ENCODE measurements at regions not wholly inside any gene's neighbourhood (a gene's known extent, or its start where the extent isn't known, plus 50 kb on each side); places are given as distances from the start of the nearest gene placed in this dataset.
A peak's percentile ranks its signal among the peaks of the same experiment; 100 is the strongest.

GRCh38 chr22:22380098-22381030 is 128.2 kb downstream of the ZNF280B start:
- Histone ChIP-seq H3K14ac (ENCODE audit: insufficient read length) (no peak overlapping the region), H2BK20ac (ENCODE audit: low read length) (no peak overlapping the region), H3K18ac (ENCODE audit: extremely low read depth, low read length) (no peak overlapping the region), H3K4me3 (ENCODE audit: extremely low read depth in 1 of 4, insufficient read depth in 2 of 4, low read depth in 3 of 4, low read length in 4 of 4) (no peak overlapping the region), H3K4me2 (ENCODE audit: insufficient read depth in 1 of 2, low read depth in 2 of 2, low read length in 2 of 2) (no peak overlapping the region), H2BK12ac (ENCODE audit: low read depth, low read length) (no peak overlapping the region), H3K9ac (replicated peaks in 1 of 4; ENCODE audit: extremely low read depth in 1 of 4, low read depth in 3 of 4, low read length in 3 of 4) (no peak overlapping the region), H3K36me3 (ENCODE audit: control insufficient read depth in 2 of 4, insufficient read depth in 4 of 4, low read length in 3 of 4) (no peaks in the 10 kb centered on the region), H4K8ac (ENCODE audit: extremely low read depth, insufficient read depth, low read length) (no peak overlapping the region), H3K4ac (replicated peaks; ENCODE audit: insufficient read length, low read depth, low read length) (no peak overlapping the region), H3K4me1 (replicated peaks in 1 of 4; ENCODE audit: control insufficient read depth in 3 of 4, insufficient read depth in 4 of 4, low read length in 3 of 4) (no peaks in the 10 kb centered on the region), H3K79me2 (ENCODE audit: control insufficient read depth in 1 of 2, insufficient read depth in 2 of 2, low read length in 2 of 2) (no peaks in the 10 kb centered on the region), H2AFZ (ENCODE audit: low read length) (no peak overlapping the region), H3K79me1 (ENCODE audit: low read depth, low read length) (no peaks in the 10 kb centered on the region), H4K20me1 (replicated peaks in 1 of 2; ENCODE audit: control insufficient read depth in 1 of 2, insufficient read depth in 2 of 2, low read length in 2 of 2) (peaks cover 0 to 5% of the 10 kb centered on the region in 2 experiments), H3K27ac (ENCODE audit: low read depth, low read length) (no peak overlapping the region), H4K91ac (replicated peaks; ENCODE audit: insufficient read length, low read length) (no peak overlapping the region), H2BK15ac (ENCODE audit: low read length) (no peak overlapping the region), H3K56ac (replicated peaks; ENCODE audit: insufficient read length, low read depth, low read length) (no peak overlapping the region), H2BK120ac (replicated peaks; ENCODE audit: low read depth, low read length) (no peak overlapping the region), H4K5ac (ENCODE audit: insufficient read length, low read depth, low read length) (no peak overlapping the region), H3K9me3 (ENCODE audit: insufficient read depth in 2 of 2, low read depth in 1 of 2, low read length in 1 of 2) (no peaks in the 10 kb centered on the region), H2AK5ac (ENCODE audit: low read depth, low read length) (no peak overlapping the region), H3K27me3 (replicated peaks in 1 of 4; ENCODE audit: control insufficient read depth in 3 of 4, extremely low read depth in 1 of 4, insufficient read depth in 3 of 4, low read length in 3 of 4) (peaks cover 72 to 98% (median 94%) of the 10 kb centered on the region in 4 experiments), H3K23ac (ENCODE audit: insufficient read length) (no peak overlapping the region), H3K23me2 (ENCODE audit: low read depth, low read length) (no peaks in the 10 kb centered on the region), H2BK5ac (ENCODE audit: low read depth, low read length) (no peak overlapping the region)
- ChIA-PET POLR2A (ENCODE audit: partially characterized antibody) (no interaction called here), CTCF (ENCODE audit: partially characterized antibody) (interaction anchor here (1.0 to 5.3 kb wide), 16 partner anchors 9 to 173 kb away, joined by 3 to 28 read pairs (median 4); no protein-coding TSS in a partner anchor)
- FAIRE-seq (no peak), DNase-seq (ENCODE audit: low read depth in 1 of 2, low spot score in 2 of 2) (peak in 1 of 2 experiments; percentile 82)
- WGBS, 2 experiments (ENCODE audit: extremely low coverage in 1 of 2, insufficient coverage in 1 of 2, insufficient read length in 1 of 2, insufficient replicate concordance in 2 of 2, low coverage in 1 of 2, low lambda C conversion rate in 2 of 2, missing lambda C conversion rate in 1 of 2): 2% methylated on average over 10 of the region's 11 CpGs; no CpG with 5 or more reads in 1 of the 2 experiments
- TF ChIP-seq EZH2 (IDR thresholded peaks at IDR 0.05; ENCODE audit: low read depth, low read length, severe bottlenecking) (no peak), SUZ12 (IDR thresholded peaks at IDR 0.05; ENCODE audit: low read length) (no peak; the same call in 1 of the 2 replicates), RFX5 (IDR thresholded peaks at IDR 0.05; ENCODE audit: borderline replicate concordance, low read depth, low read length) (no peak), BRCA1 (IDR thresholded peaks at IDR 0.05; ENCODE audit: low read depth, low read length) (no peak), CBX8 (IDR thresholded peaks at IDR 0.05; ENCODE audit: borderline replicate concordance, low read depth, low read length) (no peak), SP1 (IDR thresholded peaks at IDR 0.05; ENCODE audit: low read depth, low read length) (no peak), RXRA (IDR thresholded peaks at IDR 0.05; ENCODE audit: insufficient read depth, low read depth, low read length) (no peak), EGR1 (IDR thresholded peaks at IDR 0.05; ENCODE audit: borderline replicate concordance, low read depth, low read length) (no peak), JUND (IDR thresholded peaks at IDR 0.05; ENCODE audit: low read length) (no peak), TCF12 (IDR thresholded peaks at IDR 0.05; ENCODE audit: low read depth, low read length) (no peak), CTBP2 (IDR thresholded peaks at IDR 0.05; ENCODE audit: borderline replicate concordance, insufficient read depth, insufficient read length, low read length) (no peak), TAF1 (IDR thresholded peaks at IDR 0.05; ENCODE audit: low read depth, low read length) (no peak)

Measured in H1 (cell line).